IPS-20b (cell line): ENCODE measurements at regions not wholly inside any gene's neighbourhood (a gene's known extent, or its start where the extent isn't known, plus 50 kb on each side); places are given as distances from the start of the nearest gene placed in this dataset.

Experiments used
- H3K27ac ChIP-seq: one replicate; pipeline ENCODE4 v1.5.1; 2013; ENCODE audit warnings: low read length
- H3K27me3 ChIP-seq: 2 replicates; pipeline ENCODE4 v1.6.1; 2013; ENCODE audit warnings: mild to moderate bottlenecking, low read length, inconsistent platforms; ENCODE audit not compliant: insufficient read depth
- H3K36me3 ChIP-seq: 2 replicates; pipeline ENCODE4 v1.6.1; 2013; ENCODE audit warnings: low read depth, mild to moderate bottlenecking, inconsistent platforms, low read length, moderate library complexity; ENCODE audit not compliant: insufficient read depth
- H3K4me1 ChIP-seq: 2 replicates; pipeline ENCODE4 v1.6.1; 2013; ENCODE audit warnings: mild to moderate bottlenecking, control low read depth, inconsistent platforms, low read length, moderate library complexity; ENCODE audit not compliant: insufficient read depth
- H3K4me3 ChIP-seq: 2 replicates; pipeline ENCODE4 v1.5.1; 2013; ENCODE audit warnings: mild to moderate bottlenecking, low read length, inconsistent platforms
- H3K9ac ChIP-seq: 2 replicates; pipeline ENCODE4 v1.6.1; 2013; ENCODE audit warnings: low read depth, mild to moderate bottlenecking, inconsistent platforms, low read length, moderate library complexity
- H3K9me3 ChIP-seq: 2 replicates; pipeline ENCODE4 v1.6.1; 2013; ENCODE audit warnings: mild to moderate bottlenecking, low read depth, low read length, inconsistent platforms; ENCODE audit not compliant: insufficient read depth

GRCh38 chr4:89447543-89447942, 139.9 kb upstream of the GPRIN3 start:
- Histone ChIP-seq H3K9ac (no peak overlapping the region), H3K36me3 (no peaks in the 10 kb centered on the region), H3K9me3 (peaks cover 28% of the 10 kb centered on the region), H3K4me3 (no peak overlapping the region), H3K27ac (no peak overlapping the region), H3K4me1 (no peaks in the 10 kb centered on the region), H3K27me3 (no peaks in the 10 kb centered on the region)

GRCh38 chr4:89446193-89446592, 138.6 kb upstream of the GPRIN3 start:
- H3K36me3 ChIP-seq, result no peaks in the 10 kb centered on the region
- H3K4me3 ChIP-seq, result peak overlapping the region; percentile 7; the same call in 1 of the 2 replicates
- H3K9ac ChIP-seq, result no peak overlapping the region
- H3K4me1 ChIP-seq, result no peaks in the 10 kb centered on the region
- H3K9me3 ChIP-seq, result peaks cover 28% of the 10 kb centered on the region
- H3K27ac ChIP-seq, result no peak overlapping the region
- H3K27me3 ChIP-seq, result no peaks in the 10 kb centered on the region

GRCh38 chr4:89439533-89439932, 131.9 kb upstream of the GPRIN3 start:
- Histone ChIP-seq H3K9me3 (peaks cover under 1% of the 10 kb centered on the region; the same call in 1 of the 2 replicates), H3K4me3 (no peak overlapping the region), H3K27ac (no peak overlapping the region), H3K9ac (no peak overlapping the region), H3K36me3 (no peaks in the 10 kb centered on the region), H3K4me1 (peaks cover 3% of the 10 kb centered on the region; the same call in 1 of the 2 replicates), H3K27me3 (no peaks in the 10 kb centered on the region)

- no peak overlapping the region for H3K9ac ChIP-seq
- no peaks in the 10 kb centered on the region for H3K9me3 ChIP-seq
- H3K27ac ChIP-seq, result no peak overlapping the region
- no peaks in the 10 kb centered on the region for H3K36me3 ChIP-seq
- peaks cover 3% of the 10 kb centered on the region; the same call in 1 of the 2 replicates for H3K4me1 ChIP-seq
- H3K27me3 ChIP-seq, result no peaks in the 10 kb centered on the region
- no peak overlapping the region for H3K4me3 ChIP-seq
These were observed 130.7 kb upstream of the GPRIN3 start for GRCh38 chr4:89438102-89438831.

- Histone ChIP-seq H3K9ac (no peak overlapping the region), H3K27me3 (no peaks in the 10 kb centered on the region), H3K9me3 (no peaks in the 10 kb centered on the region), H3K27ac (no peak overlapping the region), H3K36me3 (no peaks in the 10 kb centered on the region), H3K4me3 (no peak overlapping the region), H3K4me1 (no peaks in the 10 kb centered on the region)
These were observed 126.9 kb upstream of the GPRIN3 start for GRCh38 chr4:89434364-89434988.

DNA sequence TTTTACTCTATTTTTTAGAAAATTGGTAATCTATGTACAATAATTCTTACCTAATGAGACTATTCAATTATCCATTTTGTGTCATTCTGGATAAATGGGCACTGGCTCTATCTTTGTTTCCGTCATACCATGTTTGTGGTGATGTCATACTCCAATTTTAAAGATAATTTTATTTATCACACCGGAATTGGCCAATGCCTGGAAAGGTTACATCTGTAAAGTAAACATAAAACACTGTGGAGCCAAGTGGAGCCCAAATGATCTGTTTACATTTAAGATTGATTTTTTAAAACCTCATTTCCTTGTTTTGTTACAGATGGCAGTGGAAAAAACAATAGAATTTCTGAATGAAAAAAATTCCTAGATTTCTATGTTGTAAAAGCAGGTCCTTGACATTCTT, 120.2 kb upstream of the GPRIN3 start:
- Histone ChIP-seq H3K36me3 (no peaks in the 10 kb centered on the region), H3K9ac (no peak overlapping the region)

DNA sequence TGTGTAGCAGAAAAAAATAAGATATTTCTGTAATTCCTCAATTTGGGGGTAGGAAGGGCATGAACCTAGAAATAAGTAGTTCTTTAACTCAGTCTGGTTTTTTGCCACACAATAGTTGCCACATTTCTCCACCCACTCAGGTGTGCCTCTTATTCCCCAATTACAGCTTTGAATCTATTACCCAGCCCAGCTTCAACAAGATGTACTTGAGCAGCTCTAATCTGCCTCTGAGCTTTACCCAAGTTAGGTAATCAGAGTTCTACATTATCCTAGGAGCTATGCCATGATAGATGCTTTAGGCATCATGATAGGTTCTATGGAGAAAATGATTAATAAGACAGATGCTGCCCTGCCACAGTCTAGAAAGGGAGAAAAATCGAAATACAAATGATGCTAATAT, 117.4 kb upstream of the GPRIN3 start:
- Histone ChIP-seq H3K4me1 (peaks cover 3% of the 10 kb centered on the region), H3K9ac (no peak overlapping the region), H3K36me3 (no peaks in the 10 kb centered on the region), H3K9me3 (no peaks in the 10 kb centered on the region), H3K27ac (no peak overlapping the region), H3K4me3 (no peak overlapping the region), H3K27me3 (no peaks in the 10 kb centered on the region)

More for the DNA sequence above, 120.2 kb upstream of the GPRIN3 start:
- no peaks in the 10 kb centered on the region for H3K27me3 ChIP-seq
- no peaks in the 10 kb centered on the region for H3K9me3 ChIP-seq
- H3K4me3 ChIP-seq, result no peak overlapping the region
- no peak overlapping the region for H3K27ac ChIP-seq
- H3K4me1 ChIP-seq, result no peaks in the 10 kb centered on the region

- H3K9me3 ChIP-seq, result no peaks in the 10 kb centered on the region
- H3K27ac ChIP-seq, result no peak overlapping the region
- H3K27me3 ChIP-seq, result no peaks in the 10 kb centered on the region
- peaks cover 17% of the 10 kb centered on the region for H3K4me1 ChIP-seq
- no peaks in the 10 kb centered on the region for H3K36me3 ChIP-seq
- no peak overlapping the region for H3K9ac ChIP-seq
- H3K4me3 ChIP-seq, result no peak overlapping the region
These were observed 114.9 kb upstream of the GPRIN3 start for GRCh38 chr4:89422441-89422990.

DNA sequence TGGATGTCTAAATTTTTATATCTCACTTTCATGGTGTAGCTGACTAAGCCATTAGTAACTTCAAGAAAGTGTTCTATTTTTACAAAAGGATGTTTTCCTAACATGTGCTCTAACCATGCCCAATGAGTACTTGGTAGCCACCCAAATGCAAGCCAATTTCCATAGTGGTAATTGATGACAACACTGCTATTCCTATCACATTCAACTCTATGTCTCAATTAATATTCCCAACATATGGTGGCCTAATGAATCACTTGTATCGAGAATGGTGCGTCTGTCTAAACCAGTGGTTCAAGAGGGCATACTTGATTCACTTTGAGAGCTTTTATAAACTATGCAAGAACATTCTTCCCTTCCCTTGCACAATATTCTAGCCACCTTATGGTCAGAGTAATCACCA, 112.9 kb upstream of the GPRIN3 start:
- Histone ChIP-seq H3K4me1 (peaks cover 17% of the 10 kb centered on the region), H3K9ac (no peak overlapping the region), H3K4me3 (no peak overlapping the region), H3K36me3 (no peaks in the 10 kb centered on the region), H3K27me3 (no peaks in the 10 kb centered on the region), H3K9me3 (no peaks in the 10 kb centered on the region), H3K27ac (no peak overlapping the region)

DNA sequence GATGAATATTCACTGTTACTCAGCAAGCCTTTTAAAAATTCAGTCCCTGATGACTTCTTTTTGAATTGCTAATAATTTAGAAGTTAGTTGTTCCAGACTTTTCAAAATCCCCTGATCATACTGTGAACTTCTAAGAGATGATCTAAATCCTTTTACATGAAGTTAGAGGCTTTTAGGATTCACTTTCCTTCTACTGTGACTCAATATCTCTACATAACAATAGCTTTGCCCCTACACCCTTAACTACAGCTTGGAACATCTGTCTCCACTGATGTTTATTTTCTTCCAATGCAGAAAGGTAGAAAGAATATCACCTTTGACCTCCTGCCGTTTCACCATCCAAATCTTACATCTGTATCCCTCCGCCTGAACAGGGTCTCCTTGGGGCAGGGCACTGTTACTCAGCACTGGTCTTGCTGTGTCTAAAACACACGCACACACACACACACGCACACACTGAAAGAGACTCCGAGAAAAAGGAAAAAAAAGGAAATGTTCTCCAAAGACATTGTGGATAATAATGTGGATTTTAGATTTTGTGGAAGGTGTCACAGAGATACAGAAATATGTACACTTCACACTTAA, 111.6 kb upstream of the GPRIN3 start:
- no peaks in the 10 kb centered on the region for H3K36me3 ChIP-seq
- no peaks in the 10 kb centered on the region for H3K27me3 ChIP-seq
- no peak overlapping the region for H3K4me3 ChIP-seq
- peaks cover 17% of the 10 kb centered on the region for H3K4me1 ChIP-seq
- H3K9ac ChIP-seq, result no peak overlapping the region
- H3K27ac ChIP-seq, result no peak overlapping the region
- H3K9me3 ChIP-seq, result no peaks in the 10 kb centered on the region

DNA sequence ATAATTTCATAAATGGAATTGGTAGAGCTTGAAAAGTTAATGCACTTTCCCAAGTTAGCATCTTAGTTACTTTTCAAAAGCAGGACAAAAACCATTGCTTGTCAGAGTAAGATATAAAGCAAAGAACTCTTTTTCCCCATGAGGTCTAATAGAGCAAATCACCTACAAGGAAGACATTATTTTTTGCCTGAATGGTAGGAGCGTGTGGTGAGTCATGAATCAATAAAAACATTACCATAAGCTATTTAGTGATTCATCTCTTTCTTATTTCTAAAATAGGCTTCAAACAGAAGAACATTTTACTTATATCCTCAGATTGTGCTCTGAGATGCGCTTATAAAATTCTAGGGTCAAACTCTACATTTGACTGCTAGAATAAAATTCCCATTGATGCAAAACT, 109.4 kb upstream of the GPRIN3 start:
- H3K36me3 ChIP-seq, result no peaks in the 10 kb centered on the region
- no peak overlapping the region for H3K27ac ChIP-seq
- peaks cover 17% of the 10 kb centered on the region for H3K4me1 ChIP-seq
- no peak overlapping the region for H3K4me3 ChIP-seq
- H3K9me3 ChIP-seq, result no peaks in the 10 kb centered on the region
- no peaks in the 10 kb centered on the region for H3K27me3 ChIP-seq
- H3K9ac ChIP-seq, result no peak overlapping the region

- H3K9ac ChIP-seq, result no peak overlapping the region
- H3K27me3 ChIP-seq, result no peaks in the 10 kb centered on the region
- H3K9me3 ChIP-seq, result no peaks in the 10 kb centered on the region
- H3K4me1 ChIP-seq, result peaks cover 1% of the 10 kb centered on the region; the same call in 1 of the 2 replicates
- H3K4me3 ChIP-seq, result no peak overlapping the region
- H3K36me3 ChIP-seq, result no peaks in the 10 kb centered on the region
- no peak overlapping the region for H3K27ac ChIP-seq
These were observed 105.9 kb upstream of the GPRIN3 start for GRCh38 chr4:89413518-89413917.
